Lower leg skin (tissue), 3 donors: ENCODE measurements at regions not wholly inside any gene's neighbourhood (a gene's known extent, or its start where the extent isn't known, plus 50 kb on each side); places are given as distances from the start of the nearest gene placed in this dataset.

Experiments
- POLR2A ChIP-seq, 2 donors: fragments of 450-650 bp; IDR thresholded peaks; one replicate each; pipeline ENCODE4 v1.6.1; 2016 to 2017; ENCODE audit warnings: antibody characterized with exemption in 2 of 2, mild to moderate bottlenecking in 1 of 2, moderate library complexity in 1 of 2
- TF ChIP-seq, protein P1 (sequence below), 3 donors: fragments of 450-650 bp; IDR thresholded peaks; one replicate each; pipeline ENCODE4 v1.5.1; 2016; ENCODE audit warnings: antibody characterized with exemption in 3 of 3, mild to moderate bottlenecking in 3 of 3, moderate library complexity in 2 of 3

DNA sequence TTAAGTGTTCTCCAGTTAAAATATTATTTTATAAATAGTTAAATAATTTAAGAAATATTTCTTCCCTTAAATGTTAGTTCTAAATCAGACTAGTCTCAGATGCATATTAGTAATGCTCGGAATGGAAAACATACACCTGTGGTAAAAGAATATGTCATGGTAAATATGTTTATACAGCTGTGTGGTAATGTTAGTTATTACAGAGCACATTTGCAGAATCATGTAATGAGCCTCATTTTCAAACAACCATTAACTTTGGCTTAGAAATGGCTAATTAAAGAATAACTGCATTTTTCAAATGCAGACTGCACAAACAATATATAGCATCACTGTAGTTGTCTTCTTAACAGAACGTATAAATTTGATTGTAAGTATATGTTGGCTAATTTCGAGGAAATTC is 90.3 kb downstream of the DISP1 start:
- TF ChIP-seq, protein P1, sequence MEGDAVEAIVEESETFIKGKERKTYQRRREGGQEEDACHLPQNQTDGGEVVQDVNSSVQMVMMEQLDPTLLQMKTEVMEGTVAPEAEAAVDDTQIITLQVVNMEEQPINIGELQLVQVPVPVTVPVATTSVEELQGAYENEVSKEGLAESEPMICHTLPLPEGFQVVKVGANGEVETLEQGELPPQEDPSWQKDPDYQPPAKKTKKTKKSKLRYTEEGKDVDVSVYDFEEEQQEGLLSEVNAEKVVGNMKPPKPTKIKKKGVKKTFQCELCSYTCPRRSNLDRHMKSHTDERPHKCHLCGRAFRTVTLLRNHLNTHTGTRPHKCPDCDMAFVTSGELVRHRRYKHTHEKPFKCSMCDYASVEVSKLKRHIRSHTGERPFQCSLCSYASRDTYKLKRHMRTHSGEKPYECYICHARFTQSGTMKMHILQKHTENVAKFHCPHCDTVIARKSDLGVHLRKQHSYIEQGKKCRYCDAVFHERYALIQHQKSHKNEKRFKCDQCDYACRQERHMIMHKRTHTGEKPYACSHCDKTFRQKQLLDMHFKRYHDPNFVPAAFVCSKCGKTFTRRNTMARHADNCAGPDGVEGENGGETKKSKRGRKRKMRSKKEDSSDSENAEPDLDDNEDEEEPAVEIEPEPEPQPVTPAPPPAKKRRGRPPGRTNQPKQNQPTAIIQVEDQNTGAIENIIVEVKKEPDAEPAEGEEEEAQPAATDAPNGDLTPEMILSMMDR (IDR thresholded peaks at IDR 0.05) = no peak
- no peak for TF ChIP-seq POLR2A (IDR thresholded peaks at IDR 0.05)
